Femur (tissue), 1 donor: ENCODE measurements at regions not wholly inside any gene's neighbourhood (a gene's known extent, or its start where the extent isn't known, plus 50 kb on each side); places are given as distances from the start of the nearest gene placed in this dataset.

Experiments used
- DNase-seq: peaks from one replicate; pipeline ENCODE4 v3.0.0-alpha.2; 2017

GRCh38 chr12:91377436-91377835 lies 194.8 kb upstream of the DCN start:
- no peak for DNase-seq

DNA sequence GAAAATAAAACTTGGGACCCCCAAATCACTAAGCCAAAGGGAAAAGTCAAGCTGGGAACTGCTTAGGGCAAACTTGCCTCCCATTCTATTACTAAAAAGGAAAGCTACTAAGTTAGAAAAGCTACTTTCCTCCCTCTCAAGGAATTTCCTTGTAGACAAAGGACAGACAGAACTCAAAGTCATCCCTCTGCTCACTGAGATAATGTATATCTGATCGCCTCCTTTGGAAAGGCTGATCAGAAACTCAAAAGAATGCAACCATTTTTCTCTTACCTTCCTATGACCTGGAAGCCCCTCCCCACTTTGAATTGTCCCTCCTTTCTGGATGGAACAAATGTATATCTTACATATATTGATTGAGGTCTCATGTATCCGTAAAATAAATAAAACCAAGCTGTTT lies 190.5 kb upstream of the DCN start:
- no peak for DNase-seq

- no peak for DNase-seq
Measured at GRCh38 chr12:91370086-91370868, 187.7 kb upstream of the DCN start.

GRCh38 chr12:91368613-91369012 lies 186.0 kb upstream of the DCN start:
- no peak for DNase-seq

- DNase-seq, result no peak
Measured at GRCh38 chr12:91367234-91367849, 184.7 kb upstream of the DCN start.

- no peak for DNase-seq
Measured at GRCh38 chr12:91364471-91365184, 182.0 kb upstream of the DCN start.

GRCh38 chr12:91361864-91362263 lies 179.2 kb upstream of the DCN start:
- no peak for DNase-seq

DNA sequence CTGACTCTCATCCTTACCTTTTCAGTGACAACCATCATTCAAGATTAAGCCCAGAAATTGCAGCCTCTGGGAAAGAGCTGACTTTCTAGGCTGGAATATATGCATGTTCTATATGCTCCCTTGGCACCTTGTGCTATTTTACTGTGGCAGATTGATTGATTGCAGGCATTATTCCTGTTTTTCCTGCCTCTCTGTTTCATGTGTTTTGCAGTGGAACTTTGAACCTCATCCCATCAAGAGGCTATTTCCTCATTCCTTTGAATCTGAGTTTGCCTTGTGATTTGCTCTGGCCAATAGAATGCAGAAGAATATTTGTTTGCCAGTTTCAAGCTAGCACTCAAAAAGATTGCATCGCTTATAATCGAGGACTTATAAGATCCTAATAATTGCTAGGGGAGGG lies 174.8 kb upstream of the DCN start:
- no peak for DNase-seq

DNA sequence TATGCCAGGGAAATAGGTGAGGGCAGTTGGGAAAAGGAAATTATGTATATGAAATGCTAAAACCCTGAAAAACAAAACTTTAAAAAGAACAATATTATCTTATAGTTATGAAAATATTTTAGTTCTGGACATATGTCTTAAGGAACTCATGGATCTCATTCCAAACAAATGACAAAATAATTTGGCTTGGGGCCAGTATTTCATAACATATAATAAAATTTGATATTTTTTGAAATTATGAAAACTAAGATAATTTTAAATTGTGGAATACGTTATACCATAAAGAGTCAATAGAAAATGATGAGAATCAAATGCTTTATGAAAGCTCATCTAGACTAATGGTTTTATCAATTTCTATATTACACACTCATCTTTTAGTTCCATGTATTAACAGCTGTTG lies 173.8 kb upstream of the DCN start:
- DNase-seq, result no peak

DNA sequence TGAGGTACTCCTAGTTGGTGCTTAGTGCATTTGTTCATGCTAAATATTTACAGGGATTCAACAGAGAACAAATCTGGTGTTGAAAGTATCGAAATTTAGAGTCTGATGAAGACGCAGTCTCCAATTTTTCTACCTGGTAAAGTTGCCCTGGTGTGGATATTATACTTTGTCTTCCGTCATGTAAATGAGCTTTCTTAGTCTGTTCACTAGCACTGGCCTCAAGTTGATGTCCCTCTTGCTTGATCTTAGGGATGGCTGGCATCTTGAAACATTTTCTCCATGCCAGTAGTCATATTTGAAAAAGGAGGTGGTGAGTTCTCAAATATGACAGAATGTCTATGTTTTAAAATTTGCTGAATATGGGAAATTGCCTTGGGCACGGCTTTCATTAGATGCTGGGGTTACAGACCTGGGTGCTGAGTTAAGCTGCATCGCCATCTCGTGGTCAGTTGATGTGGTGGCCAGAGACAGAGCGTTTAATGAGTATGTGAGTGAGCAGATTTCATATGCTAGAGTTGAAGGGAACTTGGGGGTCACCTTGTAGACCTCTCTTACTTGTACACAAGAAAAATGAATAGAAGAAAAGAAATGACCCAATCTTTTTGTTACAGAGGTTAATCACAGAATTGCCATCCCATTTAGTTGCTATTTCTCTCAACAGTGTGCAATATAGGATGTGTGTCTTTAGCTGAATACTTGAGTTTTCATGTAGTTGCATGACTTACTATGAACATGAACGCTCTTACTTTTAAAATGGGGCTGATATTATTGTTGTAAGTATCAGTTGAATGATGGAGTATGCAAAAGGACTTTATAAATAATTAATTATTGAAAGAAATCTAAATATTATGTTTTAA lies 172.8 kb upstream of the DCN start:
- DNase-seq, result peak; percentile 84

DNA sequence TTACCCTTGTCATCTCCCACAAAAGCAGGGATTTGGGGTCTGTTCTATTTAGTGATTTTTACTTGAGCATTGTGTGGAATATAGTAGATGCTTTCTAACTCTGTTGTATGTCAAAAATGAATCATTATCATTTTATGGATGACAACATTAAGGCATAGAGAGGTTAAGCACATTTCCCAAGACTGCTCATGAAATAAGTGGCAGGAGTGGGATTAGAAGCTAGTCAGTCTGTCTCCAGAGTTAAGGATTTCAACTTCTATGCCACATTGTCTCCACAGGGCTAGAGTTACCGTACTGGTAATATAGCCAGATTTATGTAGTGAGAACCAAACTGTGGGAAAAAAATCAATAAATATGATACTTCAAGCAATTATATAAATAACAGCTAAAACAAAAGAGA lies 170.6 kb upstream of the DCN start:
- DNase-seq, result no peak

DNA sequence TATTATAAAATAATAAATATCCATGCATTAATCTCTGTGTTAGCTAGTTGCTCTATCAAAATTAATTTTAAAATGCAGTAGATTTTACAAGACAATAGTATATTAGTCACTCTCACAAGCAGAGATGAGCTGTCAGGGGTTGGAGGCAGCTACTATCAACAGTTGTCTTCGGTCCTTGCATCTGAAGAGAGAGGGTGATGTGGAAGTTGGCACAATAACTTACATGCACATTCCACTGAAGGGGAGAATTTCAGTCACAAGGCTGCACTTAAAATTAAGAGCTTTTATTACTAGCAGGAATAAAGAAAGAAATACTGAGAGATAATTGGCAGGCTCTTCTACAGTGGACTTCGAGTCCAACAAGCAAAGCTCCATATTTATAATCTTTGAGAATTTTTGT lies 166.9 kb upstream of the DCN start:
- DNase-seq, result no peak

DNA sequence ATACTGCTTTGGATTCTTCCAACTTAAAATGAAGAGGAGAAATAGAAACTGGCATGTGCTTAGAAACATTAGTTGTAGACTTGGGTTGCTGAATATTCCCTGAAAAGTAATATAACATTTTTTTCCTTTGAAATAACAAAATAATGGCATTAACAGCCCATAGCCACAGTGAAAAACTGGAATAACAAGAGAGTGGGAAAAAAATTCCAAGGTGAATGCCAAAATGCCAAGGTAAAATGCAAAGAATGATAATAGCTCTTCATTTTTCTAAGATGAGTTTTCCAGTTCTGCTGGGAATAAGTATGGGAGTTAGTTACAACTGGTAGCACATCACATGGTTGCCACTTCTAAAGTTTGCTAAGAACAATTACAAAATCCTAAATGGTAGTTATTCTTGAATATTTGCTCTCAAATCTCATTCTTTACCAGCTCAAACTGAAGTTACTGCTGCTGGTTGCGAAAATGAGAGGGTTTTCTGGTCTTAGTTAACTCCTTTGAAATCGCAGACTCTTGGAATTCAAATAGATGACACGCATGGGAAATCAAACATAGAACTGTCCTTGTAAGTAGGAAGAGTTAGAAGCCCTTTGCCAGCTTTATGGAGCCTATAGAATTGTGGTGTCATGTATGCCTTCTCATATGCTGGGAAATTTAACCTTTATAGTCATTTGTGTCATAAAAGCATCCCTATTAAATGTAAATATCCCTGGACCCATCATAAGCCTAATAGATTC lies 165.0 kb upstream of the DCN start:
- no peak for DNase-seq

DNA sequence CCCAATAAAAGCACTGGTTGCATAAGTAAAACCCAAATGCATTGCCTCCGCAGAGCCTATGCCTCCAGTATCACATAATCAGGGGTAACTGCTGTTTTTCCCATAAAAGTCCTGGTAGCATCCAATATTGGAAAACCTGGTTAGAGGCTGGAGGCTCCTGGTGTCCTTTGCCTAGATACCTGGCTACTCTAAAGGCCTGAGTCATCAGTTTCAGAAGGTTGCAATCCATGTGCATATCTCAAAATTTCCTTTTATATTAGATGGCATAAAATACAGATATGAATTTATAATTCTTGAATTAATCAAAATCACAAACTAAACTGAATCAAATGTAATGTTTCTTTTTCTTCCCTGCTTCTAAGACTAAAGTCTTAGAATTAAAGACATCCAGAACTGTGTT lies 164.2 kb upstream of the DCN start:
- DNase-seq, result no peak

DNA sequence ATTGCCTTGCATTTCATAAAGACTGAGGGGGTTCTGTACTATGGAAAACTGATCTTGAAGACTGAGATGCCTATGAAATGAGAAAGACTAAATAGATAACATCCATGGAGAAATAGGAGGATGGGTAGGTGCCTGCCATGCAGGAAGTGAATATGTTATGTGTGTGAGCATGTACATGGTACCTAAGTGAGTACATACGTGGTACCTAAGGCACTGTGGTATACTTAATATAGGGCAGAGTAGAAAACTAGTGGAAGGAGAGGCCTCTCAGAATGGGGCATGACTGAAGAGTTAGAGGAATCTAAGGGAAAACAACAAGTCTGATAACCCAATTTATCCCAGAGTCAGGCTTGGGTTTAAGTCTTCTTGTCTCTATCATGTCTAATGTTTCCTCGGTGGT lies 161.8 kb upstream of the DCN start:
- DNase-seq, result no peak

DNA sequence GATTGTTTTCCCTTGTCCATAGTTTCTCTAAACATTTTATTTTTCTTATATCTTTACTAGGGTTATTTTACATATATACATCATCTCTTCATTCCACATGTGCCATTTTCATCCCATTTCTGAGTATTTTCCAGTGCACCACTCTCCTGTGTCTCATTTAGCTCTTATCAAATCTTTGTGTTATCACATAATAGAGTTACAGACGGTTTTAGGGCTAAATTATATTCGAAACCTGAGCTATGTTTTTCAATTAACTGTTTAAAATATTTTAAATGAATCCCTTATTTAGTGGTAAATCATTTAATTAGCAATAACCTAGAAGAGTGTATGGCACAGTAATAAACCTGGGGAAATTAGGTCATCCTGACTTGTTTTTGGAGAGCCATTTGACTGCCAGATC lies 160.4 kb upstream of the DCN start:
- DNase-seq, result no peak

GRCh38 chr12:91339106-91339505 lies 156.5 kb upstream of the DCN start:
- no peak for DNase-seq

DNA sequence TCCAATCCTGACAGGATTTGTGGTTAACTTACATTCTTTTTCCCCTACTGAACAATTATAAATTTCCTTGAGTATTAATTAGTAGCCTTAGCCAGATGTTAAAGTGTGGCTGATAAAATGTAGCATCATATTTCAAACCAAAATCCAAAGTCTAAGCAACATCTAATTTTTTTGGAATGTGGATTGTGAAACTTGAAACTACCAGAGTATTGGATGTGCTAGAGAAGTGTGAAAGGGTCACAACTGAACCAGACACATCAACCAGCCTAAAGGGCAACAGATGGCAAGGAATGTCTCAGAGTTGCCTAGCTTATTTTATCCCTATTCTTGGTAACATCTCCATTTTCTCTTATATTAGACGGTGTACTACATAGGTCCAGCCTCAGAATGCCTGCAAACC lies 153.1 kb upstream of the DCN start:
- no peak for DNase-seq

DNA sequence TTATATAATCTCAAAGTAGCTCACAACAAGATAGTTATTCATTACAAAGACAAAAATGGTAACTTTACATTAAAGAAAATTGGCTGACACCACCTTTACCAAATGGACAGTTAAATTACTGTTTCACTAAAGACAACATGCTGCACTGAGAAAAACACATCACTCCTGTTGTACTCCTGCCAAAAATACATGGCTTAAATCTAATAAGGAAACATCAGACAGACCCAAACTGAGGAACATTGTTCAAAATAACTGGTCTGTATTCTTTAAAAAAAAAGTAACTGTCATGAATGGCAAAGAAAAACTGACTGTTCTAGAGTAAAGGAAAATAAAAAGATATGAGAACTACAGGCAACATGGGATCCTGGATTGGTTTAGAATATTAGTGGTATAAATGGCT lies 151.3 kb upstream of the DCN start:
- DNase-seq, result no peak

DNA sequence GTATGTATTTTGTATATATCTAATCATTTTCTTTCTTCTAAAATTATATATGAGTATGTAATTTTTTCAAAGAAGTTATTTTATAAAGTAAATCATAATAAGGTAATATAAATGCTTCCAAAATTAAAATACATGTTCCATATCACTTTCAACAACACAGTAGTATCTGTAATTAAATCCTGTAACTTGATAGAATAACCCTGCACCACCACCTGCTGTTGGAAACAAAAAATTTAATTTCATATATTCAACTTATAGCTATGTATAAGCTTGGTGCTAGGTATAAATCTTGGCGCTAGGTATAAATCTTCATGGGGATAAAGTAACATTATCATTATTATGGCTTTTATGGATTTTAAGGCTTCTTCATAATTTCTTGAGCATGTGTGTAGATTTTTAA lies 149.7 kb upstream of the DCN start:
- no peak for DNase-seq

DNA sequence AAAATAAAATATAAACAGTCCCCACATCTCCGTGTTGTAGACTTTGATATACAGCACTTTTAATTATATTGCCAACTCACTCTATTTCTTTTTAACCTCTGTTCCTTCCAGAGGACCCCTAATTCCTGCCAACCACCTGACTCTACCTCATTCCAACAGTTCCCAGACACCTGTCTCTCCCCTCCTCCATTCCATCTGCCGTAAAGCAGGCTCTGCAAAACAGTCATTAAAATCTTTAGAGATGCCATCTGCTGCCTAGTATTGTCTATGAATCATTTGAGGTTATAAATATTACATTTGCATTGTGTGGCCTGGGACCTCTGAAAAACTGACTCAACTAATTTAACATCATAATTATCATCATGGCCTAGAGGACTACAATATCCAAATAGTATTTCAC lies 148.8 kb upstream of the DCN start:
- DNase-seq, result no peak

DNA sequence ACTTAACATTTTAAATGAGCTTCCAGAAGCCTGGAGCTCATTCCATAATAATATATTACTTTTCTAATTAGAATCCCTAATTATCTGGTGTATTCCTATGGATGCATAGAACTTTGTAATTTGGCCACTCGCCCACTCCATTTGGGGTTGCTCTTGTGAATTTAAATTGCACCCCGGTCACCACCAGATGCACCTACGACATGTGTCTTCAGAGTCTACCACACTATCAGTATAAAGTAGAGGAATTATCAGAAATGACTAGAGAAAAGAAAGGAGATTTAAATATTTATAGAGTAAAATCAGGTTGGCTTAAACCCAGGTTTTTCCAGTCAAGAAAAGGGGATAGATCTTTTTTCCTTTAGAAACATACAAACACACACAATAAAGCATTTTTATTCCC lies 145.8 kb upstream of the DCN start:
- no peak for DNase-seq

DNA sequence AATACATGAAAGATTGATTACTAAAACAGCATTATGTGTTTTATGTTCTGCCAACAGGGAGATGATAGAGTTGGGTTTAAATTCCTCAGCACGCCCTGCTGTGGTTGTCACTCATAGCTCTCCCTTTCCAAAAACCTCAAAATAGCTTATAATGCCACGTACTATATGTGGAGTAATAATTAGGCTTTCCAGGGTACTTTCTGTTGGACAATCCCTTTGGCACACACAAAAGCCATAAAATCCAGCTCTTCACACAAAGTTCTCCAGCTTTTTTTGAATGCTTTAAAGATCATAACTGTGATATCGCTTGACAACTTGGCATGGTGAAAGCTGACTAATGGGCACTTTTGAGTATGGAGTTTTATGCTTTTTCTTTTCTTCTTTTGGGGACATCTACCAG lies 145.3 kb upstream of the DCN start:
- peak; percentile 61 for DNase-seq
